ENCODE measurements at regions not wholly inside any gene's neighbourhood (a gene's known extent, or its start where the extent isn't known, plus 50 kb on each side); places are given as distances from the start of the nearest gene placed in this dataset.

DNA sequence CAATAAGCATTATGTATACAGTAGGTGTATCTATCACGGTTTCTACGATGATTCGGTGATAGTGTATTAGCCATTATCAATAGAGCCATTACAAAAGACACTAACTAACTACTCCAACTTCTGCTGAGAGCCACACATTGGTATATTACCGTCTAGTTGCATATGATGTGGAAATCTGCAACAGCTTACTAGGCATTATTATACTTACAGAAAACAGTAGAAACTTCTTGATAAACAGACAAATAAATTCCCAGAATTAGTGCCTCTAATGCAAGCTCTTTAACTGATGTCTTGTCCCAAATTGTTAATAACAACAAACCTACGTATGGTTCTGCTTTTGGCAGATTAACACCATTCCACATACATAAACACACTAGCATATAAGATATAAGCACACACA lies 1923.0 kb upstream of the PIK3C3 start:
- Mint-ChIP-seq H3K36me3 (no peaks in the 10 kb centered on the region), H3K27ac (no peak overlapping the region)
- no peak for DNase-seq (ENCODE audit: low spot score)

GRCh38 chr18:40031435-40031834 lies 1923.6 kb upstream of the PIK3C3 start:
- Histone ChIP-seq H3K36me3 (no peaks in the 10 kb centered on the region), H2AFZ (replicated peaks) (no peak overlapping the region), H4K20me1 (ENCODE audit: low read depth) (no peaks in the 10 kb centered on the region), H3K27ac (no peak overlapping the region), H3K4me1 (peaks cover 5% of the 10 kb centered on the region), H3K4me2 (no peak overlapping the region), H3K4me3 (no peak overlapping the region), H3F3A (ENCODE audit: low read depth) (peaks cover 3% of the 10 kb centered on the region), H3K9me3 (ENCODE audit: low read depth) (no peaks in the 10 kb centered on the region), H3K79me2 (ENCODE audit: low read depth) (no peaks in the 10 kb centered on the region), H3K27me3 (no peaks in the 10 kb centered on the region), H3K9ac (no peak overlapping the region)
- DNase-seq (ENCODE audit: low spot score), result no peak
- Mint-ChIP-seq H3K36me3 (no peaks in the 10 kb centered on the region), H3K27ac (no peak overlapping the region), H3K4me3 (no peak overlapping the region), H3K4me1 (peaks cover 9% of the 10 kb centered on the region), H3K9me3 (peaks cover 9% of the 10 kb centered on the region), H3K27me3 (ENCODE audit: insufficient read depth, low read depth) (no peaks in the 10 kb centered on the region)
- TF ChIP-seq EZH2 (IDR thresholded peaks at IDR 0.05), result no peak

More for the DNA sequence above, 1923.0 kb upstream of the PIK3C3 start:
- H3K9me3 Mint-ChIP-seq, result peaks cover 9% of the 10 kb centered on the region
- Histone ChIP-seq H3K4me1 (peaks cover 5% of the 10 kb centered on the region), H3K36me3 (no peaks in the 10 kb centered on the region), H4K20me1 (ENCODE audit: low read depth) (no peaks in the 10 kb centered on the region), H2AFZ (replicated peaks) (no peak overlapping the region), H3K27ac (no peak overlapping the region), H3K79me2 (ENCODE audit: low read depth) (no peaks in the 10 kb centered on the region), H3K9me3 (ENCODE audit: low read depth) (no peaks in the 10 kb centered on the region), H3K9ac (no peak overlapping the region), H3F3A (ENCODE audit: low read depth) (peaks cover 3% of the 10 kb centered on the region), H3K4me2 (no peak overlapping the region), H3K27me3 (no peaks in the 10 kb centered on the region), H3K4me3 (no peak overlapping the region)
- H3K4me3 Mint-ChIP-seq, result no peak overlapping the region
- no peaks in the 10 kb centered on the region for H3K27me3 Mint-ChIP-seq (ENCODE audit: insufficient read depth, low read depth)
- TF ChIP-seq EZH2phosphoT487 (IDR thresholded peaks at IDR 0.05), result no peak
- TF ChIP-seq, protein P1, sequence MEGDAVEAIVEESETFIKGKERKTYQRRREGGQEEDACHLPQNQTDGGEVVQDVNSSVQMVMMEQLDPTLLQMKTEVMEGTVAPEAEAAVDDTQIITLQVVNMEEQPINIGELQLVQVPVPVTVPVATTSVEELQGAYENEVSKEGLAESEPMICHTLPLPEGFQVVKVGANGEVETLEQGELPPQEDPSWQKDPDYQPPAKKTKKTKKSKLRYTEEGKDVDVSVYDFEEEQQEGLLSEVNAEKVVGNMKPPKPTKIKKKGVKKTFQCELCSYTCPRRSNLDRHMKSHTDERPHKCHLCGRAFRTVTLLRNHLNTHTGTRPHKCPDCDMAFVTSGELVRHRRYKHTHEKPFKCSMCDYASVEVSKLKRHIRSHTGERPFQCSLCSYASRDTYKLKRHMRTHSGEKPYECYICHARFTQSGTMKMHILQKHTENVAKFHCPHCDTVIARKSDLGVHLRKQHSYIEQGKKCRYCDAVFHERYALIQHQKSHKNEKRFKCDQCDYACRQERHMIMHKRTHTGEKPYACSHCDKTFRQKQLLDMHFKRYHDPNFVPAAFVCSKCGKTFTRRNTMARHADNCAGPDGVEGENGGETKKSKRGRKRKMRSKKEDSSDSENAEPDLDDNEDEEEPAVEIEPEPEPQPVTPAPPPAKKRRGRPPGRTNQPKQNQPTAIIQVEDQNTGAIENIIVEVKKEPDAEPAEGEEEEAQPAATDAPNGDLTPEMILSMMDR (IDR thresholded peaks at IDR 0.05), result no peak
- no peak for TF ChIP-seq EZH2 (IDR thresholded peaks at IDR 0.05)
- H3K4me1 Mint-ChIP-seq, result peaks cover 13% of the 10 kb centered on the region

- no peak overlapping the region for H3K9ac ChIP-seq
- H3K79me2 ChIP-seq (ENCODE audit: low read depth), result no peaks in the 10 kb centered on the region
- no peak overlapping the region for H3K4me3 Mint-ChIP-seq
- no peak overlapping the region for H3K27ac ChIP-seq
- no peaks in the 10 kb centered on the region for H3K9me3 Mint-ChIP-seq
- H3K27ac Mint-ChIP-seq, result no peak overlapping the region
- H4K20me1 ChIP-seq (ENCODE audit: low read depth), result no peaks in the 10 kb centered on the region
- H3K36me3 Mint-ChIP-seq, result no peaks in the 10 kb centered on the region
- H3K27me3 Mint-ChIP-seq (ENCODE audit: insufficient read depth, low read depth), result no peaks in the 10 kb centered on the region
- H3K4me3 ChIP-seq, result no peak overlapping the region
- DNase-seq (ENCODE audit: low spot score), result no peak
- no peak for TF ChIP-seq EZH2 (IDR thresholded peaks at IDR 0.05)
- TF ChIP-seq, protein P1 (IDR thresholded peaks at IDR 0.05), result no peak
- TF ChIP-seq EZH2phosphoT487 (IDR thresholded peaks at IDR 0.05), result no peak
- H3K4me1 ChIP-seq, result peaks cover 39% of the 10 kb centered on the region
- peaks cover 18% of the 10 kb centered on the region for H3K4me1 Mint-ChIP-seq
- peak overlapping the region; percentile 85 for H2AFZ ChIP-seq (replicated peaks)
- no peaks in the 10 kb centered on the region for H3K36me3 ChIP-seq
- no peaks in the 10 kb centered on the region for H3K9me3 ChIP-seq (ENCODE audit: low read depth)
- no peaks in the 10 kb centered on the region for H3F3A ChIP-seq (ENCODE audit: low read depth)
- no peak overlapping the region for H3K4me2 ChIP-seq
- no peaks in the 10 kb centered on the region for H3K27me3 ChIP-seq
Observed at GRCh38 chr18:40019797-40020392, 1935.1 kb upstream of the PIK3C3 start.

DNA sequence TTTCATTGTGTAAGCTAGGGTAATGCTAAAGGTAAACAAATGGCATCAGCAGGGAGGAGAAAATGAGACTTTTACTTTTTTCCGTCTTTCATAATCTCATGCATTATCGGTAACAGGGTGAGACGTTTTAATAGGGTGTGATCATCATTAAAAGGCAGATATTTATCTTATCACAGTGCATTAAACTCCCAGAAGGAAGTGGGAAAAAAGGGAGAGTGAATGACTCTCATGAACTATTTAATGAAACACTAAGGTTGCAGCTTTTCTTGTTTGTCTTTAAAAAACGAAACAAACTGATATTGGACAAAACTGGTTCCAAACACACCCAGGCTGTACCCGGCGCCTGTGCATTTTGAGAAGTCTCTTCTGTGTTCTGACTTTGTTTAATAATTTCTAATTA lies 1936.8 kb upstream of the PIK3C3 start:
- Histone ChIP-seq H3K4me3 (no peak overlapping the region), H3K27me3 (no peaks in the 10 kb centered on the region), H3K4me1 (peaks cover 41% of the 10 kb centered on the region), H3K4me2 (no peak overlapping the region), H3K36me3 (no peaks in the 10 kb centered on the region), H3F3A (ENCODE audit: low read depth) (no peaks in the 10 kb centered on the region), H2AFZ (replicated peaks) (peak overlapping the region; percentile 40), H3K79me2 (ENCODE audit: low read depth) (no peaks in the 10 kb centered on the region), H3K27ac (no peak overlapping the region), H4K20me1 (ENCODE audit: low read depth) (no peaks in the 10 kb centered on the region), H3K9me3 (ENCODE audit: low read depth) (no peaks in the 10 kb centered on the region), H3K9ac (no peak overlapping the region)
- H3K27me3 Mint-ChIP-seq (ENCODE audit: insufficient read depth, low read depth), result no peaks in the 10 kb centered on the region
- H3K4me3 Mint-ChIP-seq, result no peak overlapping the region
- no peak overlapping the region for H3K27ac Mint-ChIP-seq
- no peaks in the 10 kb centered on the region for H3K9me3 Mint-ChIP-seq
- no peak for TF ChIP-seq EZH2phosphoT487 (IDR thresholded peaks at IDR 0.05)
- TF ChIP-seq, protein P1 (IDR thresholded peaks at IDR 0.05), result no peak
- no peak for TF ChIP-seq EZH2 (IDR thresholded peaks at IDR 0.05)
- H3K36me3 Mint-ChIP-seq, result no peaks in the 10 kb centered on the region
- H3K4me1 Mint-ChIP-seq, result peaks cover 21% of the 10 kb centered on the region
- no peak for DNase-seq (ENCODE audit: low spot score)
